ENCODE measurements at regions not wholly inside any gene's neighbourhood (a gene's known extent, or its start where the extent isn't known, plus 50 kb on each side); places are given as distances from the start of the nearest gene placed in this dataset.

- no peak for TF ChIP-seq CTCF (IDR thresholded peaks at IDR 0.05)
- no peak for TF ChIP-seq EP300 (IDR thresholded peaks at IDR 0.05)
- TF ChIP-seq POLR2A (IDR thresholded peaks at IDR 0.05): no peak
These were observed 213.6 kb upstream of the MAF start for GRCh38 chr16:79814124-79814523.
